DLD1 (cell line): ENCODE measurements at regions not wholly inside any gene's neighbourhood (a gene's known extent, or its start where the extent isn't known, plus 50 kb on each side); places are given as distances from the start of the nearest gene placed in this dataset.

ENCODE experiments used
- in situ Hi-C: cut with HindIII; loops from 2 replicates; pipeline ENCODE4 v1.10.0; 2017; ENCODE audit warnings: low sequenced_read_pairs

DNA sequence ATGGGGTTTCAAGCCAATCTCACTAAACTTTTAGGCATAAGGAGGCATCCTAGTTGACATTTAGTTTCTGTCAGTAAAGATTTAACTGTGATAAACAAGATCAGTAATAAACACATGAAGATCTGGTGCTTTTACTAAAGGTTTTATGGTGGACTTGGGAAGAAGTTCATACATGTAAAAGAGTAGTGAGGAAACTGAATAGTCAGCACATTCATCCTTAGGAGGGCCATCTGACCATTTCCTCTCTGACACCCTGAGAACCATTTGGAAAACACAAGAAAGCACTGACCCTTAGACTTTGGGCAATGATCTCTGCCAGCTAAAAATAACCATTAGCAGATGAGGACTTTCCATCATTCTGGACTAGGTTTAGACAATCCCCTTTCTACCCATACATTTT is 1040.9 kb downstream of the AGBL1 start:
- in situ Hi-C loops, result no loop called here

DNA sequence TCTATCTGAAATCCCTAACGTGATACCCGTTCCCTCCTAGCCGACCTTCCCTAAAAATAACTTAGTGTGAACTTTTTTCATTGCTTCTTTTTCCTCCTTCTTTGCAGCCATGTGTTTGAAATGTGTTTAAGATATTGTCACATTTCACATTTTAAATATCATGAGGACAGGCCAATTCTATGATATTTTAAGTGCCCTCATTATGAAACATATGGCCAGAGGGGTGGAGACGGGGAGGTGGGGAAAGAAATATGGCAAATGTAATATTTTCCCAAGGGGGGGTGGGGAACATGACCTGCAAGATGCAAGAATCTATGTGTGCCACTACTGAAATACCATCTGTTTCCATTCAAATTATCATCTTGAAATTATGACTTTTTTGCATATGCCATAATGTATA is 1039.2 kb downstream of the AGBL1 start:
- in situ Hi-C loops, result no loop called here

DNA sequence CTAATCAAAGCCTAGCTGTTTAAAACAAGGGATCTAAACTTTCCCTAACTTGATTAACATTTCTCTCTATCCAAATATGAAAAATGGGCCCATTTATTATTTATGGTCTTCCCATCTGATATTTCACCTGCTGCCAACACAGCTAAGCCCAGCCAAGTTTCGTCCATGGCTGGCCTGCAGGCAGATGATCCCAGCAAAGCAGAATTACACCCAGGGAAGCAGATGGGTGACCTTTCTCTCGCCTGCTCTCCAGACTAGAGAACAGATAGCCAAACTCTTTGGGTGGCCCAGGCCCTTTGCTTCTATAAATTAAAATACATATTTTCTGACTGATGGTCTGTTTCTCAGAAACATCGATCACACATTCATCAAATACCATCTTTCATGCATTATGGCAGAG is 1038.8 kb downstream of the AGBL1 start:
- in situ Hi-C loops, result no loop called here

DNA sequence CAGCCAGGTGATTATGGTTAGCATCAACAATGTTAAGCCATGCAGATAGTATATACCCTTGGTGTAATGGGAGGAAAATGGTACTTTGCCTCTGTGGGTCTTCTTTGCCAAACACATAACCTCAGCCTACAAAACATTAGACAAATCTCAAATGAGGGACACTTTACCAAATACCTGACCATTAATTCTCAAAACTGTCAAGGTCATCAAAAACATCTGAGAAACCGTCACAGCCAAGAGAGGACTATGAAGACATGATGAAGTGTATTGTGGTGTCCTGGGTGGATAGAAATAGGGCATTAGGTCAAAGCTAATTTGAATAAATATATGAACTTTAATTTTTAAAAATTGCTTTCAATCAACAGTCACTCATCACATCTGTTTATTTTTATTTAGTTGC is 1036.1 kb downstream of the AGBL1 start:
- in situ Hi-C loops, result no loop called here

DNA sequence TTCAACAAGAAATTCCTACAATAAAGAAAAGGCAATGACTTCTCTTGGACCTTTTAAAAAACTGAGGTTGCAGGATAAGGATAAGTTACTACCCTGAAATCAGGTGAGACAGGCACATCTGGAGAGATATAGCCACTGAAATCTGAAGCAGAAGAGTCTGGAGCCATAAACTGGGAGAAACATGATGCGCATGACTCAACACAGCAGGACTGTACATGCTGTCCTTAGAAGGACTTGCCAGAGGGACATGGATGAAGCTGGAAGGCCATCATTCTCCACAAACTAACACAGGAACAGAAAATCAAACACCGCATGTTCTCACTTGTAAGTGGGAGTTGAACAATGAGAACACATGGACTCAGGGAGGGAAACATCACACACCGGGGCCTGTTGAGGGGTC is 1020.2 kb downstream of the AGBL1 start:
- in situ Hi-C loops, result no loop called here

DNA sequence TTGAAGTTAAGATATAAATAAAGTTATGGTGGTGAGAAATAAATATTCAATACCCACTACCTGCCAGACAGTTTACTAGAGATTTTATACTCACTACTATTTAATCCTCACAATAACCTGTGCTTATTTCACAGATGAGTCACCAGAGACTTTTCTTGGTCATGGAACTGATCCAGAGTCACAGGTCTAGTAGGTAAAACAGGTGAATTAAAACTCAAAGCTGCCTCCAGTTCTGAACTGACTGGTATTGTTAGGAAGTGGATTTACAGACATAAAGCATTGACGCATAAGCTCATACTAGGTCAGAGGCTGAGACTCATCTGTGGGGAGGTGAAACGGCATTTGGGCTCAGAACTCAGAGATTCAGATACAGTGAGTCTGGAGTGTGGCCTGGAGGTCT is 1009.9 kb downstream of the AGBL1 start:
- in situ Hi-C loops, result no loop called here

DNA sequence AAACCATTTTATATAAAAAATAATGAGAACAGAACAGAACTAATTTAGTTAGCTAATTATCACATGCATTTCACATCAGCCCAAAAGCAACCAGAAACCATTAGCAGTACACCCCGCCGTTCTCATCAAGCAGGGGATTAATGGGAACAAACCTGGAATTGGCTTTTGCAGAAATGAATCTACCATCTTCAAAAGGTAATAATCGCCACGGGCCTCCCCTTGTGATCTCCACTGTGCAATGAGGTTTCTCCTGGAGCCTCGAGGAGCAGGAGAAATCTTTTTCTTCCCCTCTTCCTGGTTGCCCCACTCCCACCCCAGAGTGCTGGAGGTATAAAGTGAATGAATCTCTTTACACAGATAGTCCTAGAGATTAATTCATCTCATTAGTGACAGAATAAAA is 1003.5 kb downstream of the AGBL1 start:
- in situ Hi-C loops, result no loop called here

DNA sequence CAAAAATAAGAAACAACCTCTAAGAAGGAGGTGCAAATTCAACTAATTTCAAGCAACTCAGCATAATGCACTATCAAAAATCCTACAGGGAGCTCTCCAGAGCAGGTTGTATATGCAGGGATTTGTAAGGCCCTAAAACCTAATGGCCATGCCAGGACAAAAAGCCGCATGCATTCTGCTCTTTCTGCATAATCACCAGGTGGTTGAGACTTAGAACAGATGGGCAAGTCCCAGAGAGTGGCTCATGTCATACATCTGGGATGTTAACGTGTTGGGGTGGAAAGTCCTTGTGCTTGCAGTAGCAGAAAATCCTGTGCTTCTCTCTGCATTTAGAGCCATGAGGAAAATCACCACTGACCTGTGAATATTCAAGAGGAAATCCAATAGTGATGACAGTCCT is 1002.9 kb downstream of the AGBL1 start:
- in situ Hi-C loops, result no loop called here

DNA sequence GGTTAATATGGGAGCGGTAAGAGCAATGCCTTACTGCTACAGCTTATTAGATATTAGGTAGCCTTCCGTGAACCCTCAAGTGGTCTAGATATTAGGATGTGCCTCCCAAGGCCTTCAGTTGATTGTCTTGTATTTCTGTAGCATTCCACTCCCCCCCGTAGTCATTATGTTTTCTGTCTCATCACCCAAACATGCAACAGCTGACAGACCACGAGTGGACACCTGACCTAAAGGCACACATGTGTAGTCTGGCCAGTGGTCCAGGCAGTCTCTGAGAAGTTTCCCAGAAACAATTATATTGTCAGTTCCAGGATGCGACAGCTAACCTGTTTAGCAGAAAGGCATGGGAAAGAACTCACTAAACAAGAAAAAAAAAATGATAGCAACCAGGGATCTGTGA is 1000.9 kb downstream of the AGBL1 start:
- in situ Hi-C loops, result no loop called here
